Parathyroid adenoma (tissue), 2 donors: ENCODE measurements at regions not wholly inside any gene's neighbourhood (a gene's known extent, or its start where the extent isn't known, plus 50 kb on each side); places are given as distances from the start of the nearest gene placed in this dataset.

ENCODE experiments used
- H2AFZ ChIP-seq: fragments of 300-600 bp; sonication (generic); one replicate; pipeline ENCODE4 v1.7.0; 2017; ENCODE audit warnings: antibody characterized with exemption, mild to moderate bottlenecking
- H3K27ac ChIP-seq: fragments of 300-600 bp; sonication (generic); one replicate; pipeline ENCODE4 v1.7.0; 2017
- H3K27me3 ChIP-seq: fragments of 300-600 bp; sonication (generic); one replicate; pipeline ENCODE4 v1.7.0; 2017; ENCODE audit warnings: low read length; ENCODE audit not compliant: control insufficient read depth, insufficient read depth
- H3K36me3 ChIP-seq: fragments of 300-600 bp; sonication (generic); one replicate; pipeline ENCODE4 v1.7.0; 2017; ENCODE audit warnings: low read length; ENCODE audit not compliant: control insufficient read depth, insufficient read depth
- H3K4me1 ChIP-seq: fragments of 300-600 bp; sonication (generic); one replicate; pipeline ENCODE4 v1.7.0; 2017; ENCODE audit warnings: control low read depth
- H3K4me2 ChIP-seq: fragments of 300-600 bp; sonication (generic); one replicate; pipeline ENCODE4 v1.7.0; 2017; ENCODE audit warnings: low read length
- H3K4me3 ChIP-seq: fragments of 300-600 bp; sonication (generic); one replicate; pipeline ENCODE4 v1.7.0; 2017; ENCODE audit warnings: low read depth, low read length
- H3K79me2 ChIP-seq: fragments of 300-600 bp; sonication (generic); one replicate; pipeline ENCODE4 v1.7.0; 2017; ENCODE audit warnings: control low read depth
- H3K9ac ChIP-seq: fragments of 300-600 bp; sonication (generic); one replicate; pipeline ENCODE4 v1.7.0; 2017; ENCODE audit warnings: mild to moderate bottlenecking
- H3K9me3 ChIP-seq: fragments of 300-600 bp; sonication (generic); one replicate; pipeline ENCODE4 v1.7.0; 2017; ENCODE audit warnings: low read length; ENCODE audit not compliant: control insufficient read depth
- CTCF ChIP-seq: fragments of 300-600 bp; sonication (generic); IDR thresholded peaks from one replicate; pipeline ENCODE4 v1.7.0; 2017; ENCODE audit warnings: antibody characterized with exemption, mild to moderate bottlenecking
- donor health status: primary hyperparathyroidism.

GRCh38 chr4:56118845-56119244, 170.1 kb downstream of the CEP135 start:
- H3K9me3 ChIP-seq, result no peaks in the 10 kb centered on the region
- no peaks in the 10 kb centered on the region for H3K79me2 ChIP-seq
- H3K27ac ChIP-seq, result no peak overlapping the region
- no peak overlapping the region for H3K4me2 ChIP-seq
- no peak overlapping the region for H3K4me3 ChIP-seq
- no peaks in the 10 kb centered on the region for H3K27me3 ChIP-seq
- H2AFZ ChIP-seq, result no peak overlapping the region
- H3K9ac ChIP-seq, result no peak overlapping the region
- no peaks in the 10 kb centered on the region for H3K36me3 ChIP-seq
- no peak for TF ChIP-seq CTCF
- no peaks in the 10 kb centered on the region for H3K4me1 ChIP-seq

- no peaks in the 10 kb centered on the region for H3K27me3 ChIP-seq
- no peak overlapping the region for H3K4me3 ChIP-seq
- no peaks in the 10 kb centered on the region for H3K4me1 ChIP-seq
- H2AFZ ChIP-seq, result no peak overlapping the region
- no peaks in the 10 kb centered on the region for H3K9me3 ChIP-seq
- no peak for TF ChIP-seq CTCF
- no peaks in the 10 kb centered on the region for H3K79me2 ChIP-seq
- H3K4me2 ChIP-seq, result no peak overlapping the region
- H3K36me3 ChIP-seq, result no peaks in the 10 kb centered on the region
- no peak overlapping the region for H3K9ac ChIP-seq
- no peak overlapping the region for H3K27ac ChIP-seq
Measured at GRCh38 chr4:56118055-56118454, 169.3 kb downstream of the CEP135 start.

GRCh38 chr4:56115898-56116297, 167.2 kb downstream of the CEP135 start:
- H3K4me2 ChIP-seq, result no peak overlapping the region
- no peaks in the 10 kb centered on the region for H3K9me3 ChIP-seq
- no peak overlapping the region for H2AFZ ChIP-seq
- H3K79me2 ChIP-seq, result no peaks in the 10 kb centered on the region
- no peaks in the 10 kb centered on the region for H3K27me3 ChIP-seq
- TF ChIP-seq CTCF, result no peak
- H3K27ac ChIP-seq, result no peak overlapping the region
- no peak overlapping the region for H3K4me3 ChIP-seq
- no peaks in the 10 kb centered on the region for H3K36me3 ChIP-seq
- H3K9ac ChIP-seq, result no peak overlapping the region
- no peaks in the 10 kb centered on the region for H3K4me1 ChIP-seq

GRCh38 chr4:56112377-56112776, 163.6 kb downstream of the CEP135 start:
- Histone ChIP-seq H3K9me3 (no peaks in the 10 kb centered on the region), H3K4me2 (no peak overlapping the region), H3K27ac (no peak overlapping the region), H3K79me2 (no peaks in the 10 kb centered on the region), H3K27me3 (no peaks in the 10 kb centered on the region), H2AFZ (no peak overlapping the region), H3K36me3 (no peaks in the 10 kb centered on the region), H3K4me1 (no peaks in the 10 kb centered on the region), H3K4me3 (no peak overlapping the region), H3K9ac (no peak overlapping the region)
- TF ChIP-seq CTCF, result no peak

GRCh38 chr4:56106180-56107147, 157.7 kb downstream of the CEP135 start:
- Histone ChIP-seq H3K4me1 (peaks cover 3% of the 10 kb centered on the region), H3K4me3 (no peak overlapping the region), H3K27ac (peak overlapping the region; percentile 39), H3K79me2 (no peaks in the 10 kb centered on the region), H3K4me2 (no peak overlapping the region), H2AFZ (no peak overlapping the region), H3K27me3 (no peaks in the 10 kb centered on the region), H3K9ac (no peak overlapping the region), H3K36me3 (no peaks in the 10 kb centered on the region), H3K9me3 (no peaks in the 10 kb centered on the region)
- no peak for TF ChIP-seq CTCF
